ENCODE measurements at regions not wholly inside any gene's neighbourhood (a gene's known extent, or its start where the extent isn't known, plus 50 kb on each side); places are given as distances from the start of the nearest gene placed in this dataset.

DNA sequence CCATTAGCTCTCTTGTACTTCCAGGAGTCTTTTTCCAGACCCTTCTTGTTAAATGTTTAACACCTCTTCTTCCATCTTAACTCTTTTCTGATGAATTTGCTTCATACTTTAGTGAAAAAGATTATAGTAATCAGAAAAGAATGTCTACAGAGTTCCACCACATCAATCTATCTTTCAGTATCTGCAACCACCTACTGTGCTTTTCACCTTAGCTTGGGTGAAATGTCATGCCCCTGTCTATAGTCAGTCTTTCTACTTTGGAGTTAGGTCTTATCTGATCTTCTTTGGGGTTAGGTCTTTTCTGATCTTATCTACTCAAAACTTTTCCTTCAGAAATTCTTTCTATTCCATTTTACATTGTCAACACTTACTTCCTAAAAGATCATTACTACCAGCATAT, 1310.2 kb downstream of the PCDH7 start:
- Histone ChIP-seq H3K4me2 (no peak overlapping the region), H3K4me3 (no peak overlapping the region), H3K9me3 (ENCODE audit: low read depth) (no peaks in the 10 kb centered on the region), H2AFZ (no peak overlapping the region), H3K79me2 (no peaks in the 10 kb centered on the region), H3K36me3 (replicated peaks; ENCODE audit: insufficient read depth, low read depth) (no peaks in the 10 kb centered on the region), H3K27me3 (no peaks in the 10 kb centered on the region), H3K4me1 (ENCODE audit: insufficient read depth) (peaks cover 2% of the 10 kb centered on the region), H4K20me1 (ENCODE audit: insufficient read depth, poor library complexity, severe bottlenecking) (no peaks in the 10 kb centered on the region), H3K27ac (no peak overlapping the region), H3K9me2 (replicated peaks; ENCODE audit: insufficient read depth) (no peaks in the 10 kb centered on the region)
- no peak for TF ChIP-seq EZH2 (IDR thresholded peaks at IDR 0.05; ENCODE audit: borderline replicate concordance)
- TF ChIP-seq, protein P1, sequence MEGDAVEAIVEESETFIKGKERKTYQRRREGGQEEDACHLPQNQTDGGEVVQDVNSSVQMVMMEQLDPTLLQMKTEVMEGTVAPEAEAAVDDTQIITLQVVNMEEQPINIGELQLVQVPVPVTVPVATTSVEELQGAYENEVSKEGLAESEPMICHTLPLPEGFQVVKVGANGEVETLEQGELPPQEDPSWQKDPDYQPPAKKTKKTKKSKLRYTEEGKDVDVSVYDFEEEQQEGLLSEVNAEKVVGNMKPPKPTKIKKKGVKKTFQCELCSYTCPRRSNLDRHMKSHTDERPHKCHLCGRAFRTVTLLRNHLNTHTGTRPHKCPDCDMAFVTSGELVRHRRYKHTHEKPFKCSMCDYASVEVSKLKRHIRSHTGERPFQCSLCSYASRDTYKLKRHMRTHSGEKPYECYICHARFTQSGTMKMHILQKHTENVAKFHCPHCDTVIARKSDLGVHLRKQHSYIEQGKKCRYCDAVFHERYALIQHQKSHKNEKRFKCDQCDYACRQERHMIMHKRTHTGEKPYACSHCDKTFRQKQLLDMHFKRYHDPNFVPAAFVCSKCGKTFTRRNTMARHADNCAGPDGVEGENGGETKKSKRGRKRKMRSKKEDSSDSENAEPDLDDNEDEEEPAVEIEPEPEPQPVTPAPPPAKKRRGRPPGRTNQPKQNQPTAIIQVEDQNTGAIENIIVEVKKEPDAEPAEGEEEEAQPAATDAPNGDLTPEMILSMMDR (IDR thresholded peaks at IDR 0.05; ENCODE audit: poor library complexity) = no peak
- no peak for TF ChIP-seq EZH2phosphoT487 (IDR thresholded peaks at IDR 0.05; ENCODE audit: low read depth, severe bottlenecking, unreplicated experiment)
- no peak for DNase-seq (ENCODE audit: low spot score)

DNA sequence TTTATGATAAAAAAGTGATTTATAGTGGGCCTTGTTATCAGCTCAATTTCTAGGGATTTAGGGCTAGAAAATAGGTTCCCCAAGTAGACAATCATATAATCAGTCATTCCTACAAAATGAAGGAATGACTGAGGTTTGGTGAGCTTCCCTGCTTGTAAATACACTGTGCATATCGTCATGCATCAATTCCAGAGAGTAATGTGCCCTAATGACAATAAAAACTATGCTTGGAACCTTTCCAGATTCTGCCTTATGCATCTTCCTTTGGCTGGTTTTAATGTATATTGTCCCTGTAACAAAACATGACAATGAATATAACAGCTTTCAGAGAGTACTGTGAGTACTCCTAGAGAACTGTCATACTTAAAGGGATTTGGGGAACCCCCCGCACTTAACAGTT, 1310.9 kb downstream of the PCDH7 start:
- Histone ChIP-seq H2AFZ (no peak overlapping the region), H3K4me1 (ENCODE audit: insufficient read depth) (no peaks in the 10 kb centered on the region), H3K9me3 (ENCODE audit: low read depth) (no peaks in the 10 kb centered on the region), H3K36me3 (replicated peaks; ENCODE audit: insufficient read depth, low read depth) (no peaks in the 10 kb centered on the region), H3K27ac (no peak overlapping the region), H3K4me2 (no peak overlapping the region), H3K27me3 (no peaks in the 10 kb centered on the region), H4K20me1 (ENCODE audit: insufficient read depth, poor library complexity, severe bottlenecking) (no peaks in the 10 kb centered on the region), H3K9me2 (replicated peaks; ENCODE audit: insufficient read depth) (no peaks in the 10 kb centered on the region), H3K4me3 (no peak overlapping the region), H3K79me2 (no peaks in the 10 kb centered on the region)
- no peak for DNase-seq (ENCODE audit: low spot score)
- WGBS (ENCODE audit: low lambda C conversion rate, missing lambda C conversion rate) = 71% methylated on average over 2 of the region's 2 CpGs
- no peak for TF ChIP-seq EZH2phosphoT487 (IDR thresholded peaks at IDR 0.05; ENCODE audit: low read depth, severe bottlenecking, unreplicated experiment)
- TF ChIP-seq, protein P1 (IDR thresholded peaks at IDR 0.05; ENCODE audit: poor library complexity) = no peak
- no peak for TF ChIP-seq EZH2 (IDR thresholded peaks at IDR 0.05; ENCODE audit: borderline replicate concordance)

DNA sequence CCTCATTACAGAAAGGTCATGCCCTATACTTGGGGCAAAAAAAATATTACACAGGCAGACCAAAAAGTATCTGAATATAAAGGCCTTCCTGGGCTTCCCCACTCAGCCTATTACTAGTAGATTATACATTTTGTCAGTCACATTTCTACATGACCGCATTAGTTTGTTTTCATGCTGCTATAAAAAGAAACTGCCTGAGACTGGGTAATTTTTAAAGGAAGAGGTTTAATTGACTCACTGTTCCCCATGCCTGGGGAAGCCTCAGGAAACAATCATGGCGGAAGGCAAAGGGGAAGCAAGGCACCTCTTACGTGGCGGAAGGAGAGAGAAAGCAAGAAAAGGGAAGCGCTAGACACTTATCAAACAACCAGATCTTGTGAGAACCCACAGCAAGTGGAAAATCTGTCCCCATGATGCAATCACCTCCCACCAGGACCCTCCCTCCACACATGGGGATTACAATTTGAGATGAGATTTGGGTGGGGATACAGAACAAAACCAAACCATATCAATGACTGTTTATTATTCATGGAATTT, 1312.0 kb downstream of the PCDH7 start:
- Histone ChIP-seq H3K27ac (no peak overlapping the region), H3K9me3 (ENCODE audit: low read depth) (no peaks in the 10 kb centered on the region), H3K4me1 (ENCODE audit: insufficient read depth) (no peaks in the 10 kb centered on the region), H4K20me1 (ENCODE audit: insufficient read depth, poor library complexity, severe bottlenecking) (no peaks in the 10 kb centered on the region), H3K79me2 (no peaks in the 10 kb centered on the region), H3K9me2 (replicated peaks; ENCODE audit: insufficient read depth) (no peaks in the 10 kb centered on the region), H2AFZ (no peak overlapping the region), H3K27me3 (no peaks in the 10 kb centered on the region), H3K4me3 (no peak overlapping the region), H3K36me3 (replicated peaks; ENCODE audit: insufficient read depth, low read depth) (no peaks in the 10 kb centered on the region), H3K4me2 (no peak overlapping the region)
- WGBS (ENCODE audit: low lambda C conversion rate, missing lambda C conversion rate) = 95% methylated on average over 5 of the region's 5 CpGs
- TF ChIP-seq EZH2phosphoT487 (IDR thresholded peaks at IDR 0.05; ENCODE audit: low read depth, severe bottlenecking, unreplicated experiment) (no peak), EZH2 (IDR thresholded peaks at IDR 0.05; ENCODE audit: borderline replicate concordance) (no peak)
- TF ChIP-seq, protein P1 (IDR thresholded peaks at IDR 0.05; ENCODE audit: poor library complexity) = no peak
- DNase-seq (ENCODE audit: low spot score) = no peak

- H3K4me3 ChIP-seq = no peak overlapping the region
- no peaks in the 10 kb centered on the region for H3K9me3 ChIP-seq (ENCODE audit: low read depth)
- DNase-seq (ENCODE audit: low spot score) = no peak
- H3K27ac ChIP-seq = no peak overlapping the region
- 100% methylated on average over 1 of the region's 1 CpG for WGBS (ENCODE audit: low lambda C conversion rate, missing lambda C conversion rate)
- no peaks in the 10 kb centered on the region for H3K27me3 ChIP-seq
- TF ChIP-seq EZH2 (IDR thresholded peaks at IDR 0.05; ENCODE audit: borderline replicate concordance) = no peak
- TF ChIP-seq, protein P1 (IDR thresholded peaks at IDR 0.05; ENCODE audit: poor library complexity) = no peak
- no peak for TF ChIP-seq EZH2phosphoT487 (IDR thresholded peaks at IDR 0.05; ENCODE audit: low read depth, severe bottlenecking, unreplicated experiment)
- no peaks in the 10 kb centered on the region for H3K4me1 ChIP-seq (ENCODE audit: insufficient read depth)
- no peaks in the 10 kb centered on the region for H4K20me1 ChIP-seq (ENCODE audit: insufficient read depth, poor library complexity, severe bottlenecking)
- no peaks in the 10 kb centered on the region for H3K79me2 ChIP-seq
- H3K9me2 ChIP-seq (replicated peaks; ENCODE audit: insufficient read depth) = no peaks in the 10 kb centered on the region
- no peak overlapping the region for H3K4me2 ChIP-seq
- H3K36me3 ChIP-seq (replicated peaks; ENCODE audit: insufficient read depth, low read depth) = no peaks in the 10 kb centered on the region
- H2AFZ ChIP-seq = no peak overlapping the region
Measured at GRCh38 chr4:32037399-32037798, 1317.2 kb downstream of the PCDH7 start.
